Adrenal gland (tissue), 9 donors: ENCODE measurements at regions not wholly inside any gene's neighbourhood (a gene's known extent, or its start where the extent isn't known, plus 50 kb on each side); places are given as distances from the start of the nearest gene placed in this dataset.
"Not testable (repeated sequence)": the region's sequence is repeated elsewhere in the genome, so short reads cannot be mapped to it uniquely, and the experiment has no call there.

ENCODE experiments used
- DNase-seq, 7 donors: peaks; one replicate each; pipeline ENCODE4 v3.0.0-alpha.2; 2019 to 2020
- H3K27ac ChIP-seq, 5 donors: fragments of 200-600 bp; sonication (generic) in 4 of 5; 1 replicate in 3 of 5; 2 replicates in 2 of 5; pipeline versions ENCODE4 v1.5.1 to v1.8.0; 2016 to 2020; ENCODE audit warnings: mild to moderate bottlenecking in 1 of 5
- H3K27me3 ChIP-seq: fragments of 200-600 bp; 2 replicates; pipeline ENCODE4 v1.8.0; 2021
- H3K36me3 ChIP-seq, 2 donors: fragments of 200-600 bp; replicated peaks in 1 of 2; 1 replicate in 1 of 2; 2 replicates in 1 of 2; pipeline versions ENCODE4 v1.5.1 to v1.8.0; 2018 to 2022
- H3K4me1 ChIP-seq, 2 donors: fragments of 200-600 bp; replicated peaks in 1 of 2; 1 replicate in 1 of 2; 2 replicates in 1 of 2; pipeline versions ENCODE4 v1.5.1 to v1.8.0; 2018 to 2021
- H3K4me3 ChIP-seq, 4 donors: fragments of 200-600 bp; sonication (generic) in 3 of 4; one replicate each; pipeline ENCODE4 v1.5.1; 2016 to 2018
- H3K9me3 ChIP-seq, 3 donors: fragments of 200-600 bp; sonication (generic) in 1 of 3; replicated peaks in 1 of 3; 1 replicate in 2 of 3; 2 replicates in 1 of 3; pipeline versions ENCODE4 v1.5.1 to v1.8.0; 2016 to 2021
- CTCF ChIP-seq, 6 experiments: fragments of 450-650 bp in 4 of 6; fragments of 200-600 bp in 2 of 6; sonication (generic) in 1 of 6; IDR thresholded peaks; 1 replicate in 5 of 6; 2 replicates in 1 of 6; pipeline versions ENCODE4 v1.5.1 to v1.8.0; 2016 to 2021; ENCODE audit warnings: antibody characterized with exemption in 6 of 6, mild to moderate bottlenecking in 2 of 6, moderate library complexity in 1 of 6
- POLR2A ChIP-seq, 2 donors: fragments of 450-650 bp; IDR thresholded peaks; one replicate each; pipeline ENCODE4 v1.6.1; 2017; ENCODE audit warnings: antibody characterized with exemption in 2 of 2, mild to moderate bottlenecking in 2 of 2, moderate library complexity in 1 of 2
- WGBS, 4 donors: extraction: QIAGEN DNeasy Blood & Tissue Kit in 2 of 4; methylation state at CpG; one replicate each; pipeline versions ENCODE4 v1.1.5 to v1.1.7; 2013 to 2017; 5-methylcytosine and 5-hydroxymethylcytosine counted together
- intact Hi-C, 2 donors: fragments of 100-400 bp; cut with DNase I; formaldehyde crosslinking; loops; one replicate each; pipeline versions ENCODE4 v1.14.1 to v1.15.0; 2022 to 2023
- donor health status: healthy with polysubstance abuse.
- donor health status: Bipolar disorder and iron deficiency.
- donor health status: DM: yes; HTN: yes; CAD: no.
- donor health status: DM: no; HTN: no; CAD: no.
- donor health status: DM: no; HTN: no; CAD: no.

GRCh38 chr17:49898366-49899190, 50.7 kb upstream of the TAC4 start:
- H3K27ac ChIP-seq: no peak overlapping the region
- H3K4me1 ChIP-seq: no peaks in the 10 kb centered on the region
- intact Hi-C loops: loop anchor here in 1 of 2 donors (5.0 kb wide), 1 partner anchor 99 kb away; the partner anchor contains the start of gene DLX3
- no peak for DNase-seq
- H3K36me3 ChIP-seq: no peaks in the 10 kb centered on the region
- H3K9me3 ChIP-seq: no peaks in the 10 kb centered on the region
- no peak overlapping the region for H3K4me3 ChIP-seq
- TF ChIP-seq POLR2A (IDR thresholded peaks at IDR 0.05) (no peak), CTCF (IDR thresholded peaks at IDR 0.05) (no peak)
- WGBS, 4 donors: 69 to 100% (median 75%) methylated on average over 1 to 9 of the region's 9 CpGs
- H3K27me3 ChIP-seq: peaks cover 16% of the 10 kb centered on the region

- DNase-seq: peak in 6 of 7 donors; percentile 30 to 60 (median 53)
- Histone ChIP-seq H3K36me3 (no peaks in the 10 kb centered on the region), H3K4me3 (no peak overlapping the region), H3K9me3 (no peaks in the 10 kb centered on the region), H3K27ac (no peak overlapping the region), H3K27me3 (peaks cover 21% of the 10 kb centered on the region), H3K4me1 (no peaks in the 10 kb centered on the region)
- no peak for TF ChIP-seq POLR2A (IDR thresholded peaks at IDR 0.05)
- peak in 5 of 6 experiments; percentile 31 to 48 (median 46) for TF ChIP-seq CTCF (IDR thresholded peaks at IDR 0.05)
- WGBS, 4 donors: 60 to 85% (median 64%) methylated on average over 2 of the region's 2 CpGs; no CpG with 5 or more reads in 1 of the 4 donors
- intact Hi-C loops: loop anchor here in 1 of 2 donors (5.0 kb wide), 1 partner anchor 98 kb away; the partner anchor contains the start of gene DLX3
These were observed 51.3 kb upstream of the TAC4 start for GRCh38 chr17:49899191-49899485.

GRCh38 chr17:49899588-49899987, 51.7 kb upstream of the TAC4 start:
- Histone ChIP-seq H3K4me1 (no peaks in the 10 kb centered on the region), H3K27ac (no peak overlapping the region), H3K27me3 (peaks cover 26% of the 10 kb centered on the region), H3K36me3 (no peaks in the 10 kb centered on the region), H3K9me3 (no peaks in the 10 kb centered on the region), H3K4me3 (no peak overlapping the region)
- DNase-seq: no peak
- TF ChIP-seq CTCF (IDR thresholded peaks at IDR 0.05) (no peak), POLR2A (IDR thresholded peaks at IDR 0.05) (no peak)
- intact Hi-C loops: loop anchor here in 1 of 2 donors (5.0 kb wide), 1 partner anchor 98 kb away; the partner anchor contains the start of gene DLX3
- WGBS, 4 donors: 33 to 100% (median 56%) methylated on average over 1 of the region's 1 CpG

- DNase-seq, H3K4me1 ChIP-seq, H3K27ac ChIP-seq, H3K4me3 ChIP-seq, H3K9me3 ChIP-seq, intact Hi-C loops, H3K36me3 ChIP-seq: not testable (repeated sequence)
- WGBS, 4 donors: 73 to 97% (median 89%) methylated on average over 5 of the region's 5 CpGs
- peaks cover 34% of the 10 kb centered on the region for H3K27me3 ChIP-seq
These were observed 52.9 kb upstream of the TAC4 start for GRCh38 chr17:49900801-49901200.
